Kidney tubule cell (primary cell): ENCODE measurements at regions not wholly inside any gene's neighbourhood (a gene's known extent, or its start where the extent isn't known, plus 50 kb on each side); places are given as distances from the start of the nearest gene placed in this dataset.

Source experiments
- DNase-seq: peaks from one replicate; pipeline ENCODE4 v3.0.0-alpha.2; 2018; ENCODE audit warnings: low spot score

DNA sequence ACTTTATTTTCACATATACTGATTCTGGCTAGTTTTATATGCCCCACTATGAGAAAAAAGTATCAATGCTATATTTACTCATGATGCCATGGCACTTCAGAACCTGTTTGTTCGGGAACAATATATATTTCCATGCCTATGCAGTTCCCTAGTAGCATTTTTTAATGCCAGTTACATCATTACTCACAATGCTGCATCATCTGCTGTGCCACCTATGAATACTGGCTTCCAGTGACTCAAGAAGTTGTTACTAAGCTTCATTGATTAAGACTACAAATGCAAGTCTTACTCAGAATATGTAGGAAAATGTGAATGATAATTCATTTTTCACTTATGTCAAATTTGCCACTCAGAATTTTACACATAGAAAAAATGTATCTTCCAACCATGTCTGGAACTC, 97.9 kb downstream of the MAFB start:
- no peak for DNase-seq

GRCh38 chr20:40589581-40589980, 99.5 kb downstream of the MAFB start:
- no peak for DNase-seq

- no peak for DNase-seq
These were observed 100.1 kb downstream of the MAFB start for GRCh38 chr20:40588891-40589290.

- DNase-seq, result no peak
These were observed 102.0 kb downstream of the MAFB start for GRCh38 chr20:40587038-40587437.

DNA sequence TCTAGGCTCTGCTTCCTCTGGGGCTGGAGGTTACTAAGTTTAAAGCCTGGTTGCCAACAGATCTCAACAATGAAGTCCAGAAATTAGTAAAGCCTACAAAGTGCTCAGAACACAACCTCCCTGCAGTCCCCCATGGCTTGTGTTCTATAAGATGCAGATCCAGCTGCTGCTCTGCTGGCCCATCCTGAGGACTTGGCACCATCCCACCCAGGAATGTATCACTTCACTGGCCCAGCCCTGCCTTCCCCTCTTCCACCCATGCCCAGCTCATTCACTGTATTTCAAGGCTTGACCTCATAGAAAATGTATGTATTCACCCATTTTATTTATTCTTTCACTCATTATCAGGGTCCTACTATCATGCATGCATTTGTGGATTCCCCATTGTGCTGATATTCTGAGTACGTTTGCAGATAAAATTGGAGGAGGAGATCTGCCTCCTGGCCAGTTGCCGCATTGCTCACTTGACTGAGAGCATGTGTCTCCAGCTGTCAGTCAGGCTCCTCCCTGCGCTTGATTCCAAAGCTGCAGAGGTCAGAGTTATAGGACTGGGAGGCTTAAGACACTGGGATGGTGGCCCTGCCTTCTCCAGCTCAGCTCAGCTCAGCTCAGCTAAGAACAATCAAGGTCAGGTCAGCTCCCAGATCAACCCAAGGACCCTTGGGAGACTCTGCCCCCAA, 104.8 kb downstream of the MAFB start:
- DNase-seq, result no peak

- no peak for DNase-seq
These were observed 105.4 kb downstream of the MAFB start for GRCh38 chr20:40583636-40584035.

DNA sequence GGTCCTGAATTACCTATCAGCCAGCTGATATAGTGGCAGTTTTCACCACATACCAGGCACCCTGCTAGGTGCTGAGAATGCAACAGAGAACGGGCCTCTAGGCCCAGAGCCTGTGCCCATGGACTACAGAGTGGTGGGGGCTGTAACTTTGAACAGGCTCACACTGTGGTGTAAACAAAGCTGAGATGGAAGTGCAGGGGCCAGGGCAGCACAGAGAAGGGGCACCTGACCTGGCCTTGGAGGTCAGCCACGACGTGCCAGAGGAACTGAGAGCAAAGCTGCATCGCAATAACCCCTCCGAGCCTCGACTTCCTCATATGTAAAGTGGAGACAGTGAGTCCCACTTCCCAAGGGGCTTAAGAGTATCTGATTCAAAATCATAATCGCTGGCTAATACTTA, 105.8 kb downstream of the MAFB start:
- no peak for DNase-seq

GRCh38 chr20:40582531-40582930, 106.5 kb downstream of the MAFB start:
- no peak for DNase-seq

DNA sequence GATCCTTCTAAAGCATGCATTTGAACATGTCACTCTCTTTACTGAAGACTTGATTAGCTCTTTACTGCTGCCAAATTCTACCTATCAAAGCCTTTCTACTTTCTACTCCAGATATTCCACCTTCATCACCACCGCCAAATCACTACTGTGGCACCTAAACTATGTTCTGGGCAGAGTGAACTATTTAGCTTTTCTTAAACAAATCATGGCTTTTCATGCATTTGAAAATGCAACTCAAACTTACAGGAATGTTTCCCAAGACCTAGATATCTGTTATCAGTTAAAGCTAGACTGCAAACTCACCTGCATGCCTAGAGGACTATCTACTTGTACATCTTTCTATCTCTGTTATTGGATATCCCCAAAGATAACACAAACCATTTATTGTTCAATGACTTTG, 109.3 kb downstream of the MAFB start:
- no peak for DNase-seq

- no peak for DNase-seq
These were observed 110.1 kb downstream of the MAFB start for GRCh38 chr20:40578961-40579360.

DNA sequence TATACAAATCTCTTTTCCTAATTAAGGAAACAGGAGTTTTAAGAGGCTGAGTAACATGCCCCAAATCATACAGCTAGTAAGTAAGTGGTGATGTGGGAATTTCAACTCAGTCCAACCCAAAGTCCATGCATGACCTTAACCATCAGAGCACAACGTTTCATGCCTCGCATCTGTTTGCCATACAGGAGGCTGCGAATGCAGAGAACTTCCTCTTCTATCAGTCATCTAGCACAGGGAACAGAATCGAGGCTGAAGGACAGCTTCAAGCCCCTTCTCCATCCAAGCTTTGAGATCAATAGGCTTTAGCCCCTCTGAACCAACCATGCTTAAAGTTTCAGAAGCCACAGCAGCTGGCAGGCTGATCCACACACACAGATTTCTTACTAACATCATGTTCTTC, 113.2 kb downstream of the MAFB start:
- no peak for DNase-seq

DNA sequence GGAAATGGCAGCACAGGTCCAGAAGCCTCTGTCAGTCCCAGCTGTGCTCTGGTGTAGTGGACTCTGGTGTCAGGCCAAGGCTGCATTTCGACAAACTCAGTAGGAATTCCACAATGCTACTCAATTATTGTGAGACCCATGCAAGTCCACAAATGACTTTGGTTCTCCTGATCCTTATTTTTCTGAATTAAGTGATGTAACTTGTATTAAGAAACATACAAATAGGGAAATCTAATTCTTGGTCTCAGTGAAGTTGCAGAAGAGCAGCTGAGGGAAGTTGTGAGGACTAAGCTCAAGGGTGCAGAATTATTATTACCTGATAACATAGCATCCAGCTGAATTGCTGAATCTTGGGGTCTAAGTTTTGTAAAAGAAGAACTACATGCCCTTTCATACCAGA, 116.8 kb downstream of the MAFB start:
- DNase-seq, result no peak

- no peak for DNase-seq
These were observed 117.4 kb downstream of the MAFB start for GRCh38 chr20:40571639-40572038.

DNA sequence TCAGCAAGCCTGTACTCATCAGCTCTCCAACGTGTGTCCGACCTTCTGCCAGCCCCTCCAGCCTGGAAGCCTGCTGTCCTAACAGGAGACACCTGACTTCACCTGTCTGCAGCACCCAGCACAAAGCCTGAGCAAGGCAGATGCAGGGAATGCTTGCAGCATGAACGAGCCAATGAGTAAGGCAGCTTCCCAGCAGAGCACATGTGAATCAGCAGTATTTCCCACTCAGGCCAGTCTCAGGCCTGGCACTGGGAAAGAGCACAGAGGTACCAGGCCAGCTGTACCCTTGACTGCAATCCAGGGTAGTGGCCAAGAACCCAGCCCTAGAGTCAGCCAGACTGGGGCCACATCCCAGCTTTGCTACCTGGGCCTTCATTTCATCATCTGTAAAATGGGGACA, 120.8 kb downstream of the MAFB start:
- peak; percentile 82 for DNase-seq

- DNase-seq, result no peak
These were observed 123.4 kb downstream of the MAFB start for GRCh38 chr20:40565682-40566040.

- DNase-seq, result peak; percentile 86
These were observed 123.9 kb downstream of the MAFB start for GRCh38 chr20:40565001-40565681.

DNA sequence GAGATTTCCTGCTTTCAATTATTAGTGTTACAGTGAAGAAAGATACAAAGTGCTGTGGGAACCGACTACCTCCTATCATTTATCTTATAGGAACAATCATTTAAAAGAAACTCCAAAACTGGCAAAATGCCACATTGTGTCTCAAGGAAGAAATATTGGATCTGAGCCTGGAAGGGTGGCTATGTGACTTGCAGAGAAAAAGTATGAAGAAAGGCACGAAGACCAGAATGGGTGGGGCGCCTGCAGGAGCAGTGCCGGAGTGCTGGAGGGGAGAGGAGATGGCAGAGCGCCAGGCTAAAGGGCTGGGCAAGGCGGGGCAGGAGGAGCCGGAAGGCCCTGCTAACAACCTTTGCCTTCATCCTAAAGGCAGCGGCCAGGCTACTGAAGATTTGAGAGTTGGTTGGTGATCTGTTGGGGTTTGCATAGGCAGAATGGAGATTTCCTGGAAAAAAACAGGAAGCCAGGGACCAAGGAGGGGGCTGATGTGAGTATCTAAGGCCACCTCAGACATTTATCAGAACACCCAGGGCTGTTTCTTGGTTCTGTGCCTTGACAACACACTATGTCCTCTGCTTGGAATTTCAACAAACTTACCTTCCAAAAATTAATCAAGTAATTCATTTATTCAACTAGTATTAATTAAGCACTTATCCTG, 125.6 kb downstream of the MAFB start:
- peak; percentile 69 for DNase-seq

DNA sequence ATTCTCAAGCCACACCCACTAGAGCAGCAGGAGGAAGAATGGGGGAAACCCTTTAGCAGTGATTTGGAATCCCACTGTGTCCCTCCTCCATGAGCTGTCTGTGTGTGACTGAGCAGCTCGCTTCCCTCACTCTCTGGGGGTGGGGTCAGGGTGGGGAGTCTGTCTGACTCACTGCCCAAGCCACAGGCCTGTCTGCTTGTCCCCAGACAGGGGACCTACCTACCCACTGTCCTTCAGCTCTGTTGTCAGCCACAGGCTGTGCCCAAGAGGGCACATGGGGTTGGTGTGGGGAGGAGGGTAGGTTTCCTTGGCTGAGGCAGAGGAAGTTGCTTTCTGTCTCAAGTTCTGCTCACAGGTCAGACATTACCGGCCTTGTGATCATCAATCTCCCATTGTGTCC, 127.0 kb downstream of the MAFB start:
- DNase-seq, result peak; percentile 85

- DNase-seq, result no peak
These were observed 127.8 kb downstream of the MAFB start for GRCh38 chr20:40561187-40561586.

GRCh38 chr20:40558212-40558611, 130.8 kb downstream of the MAFB start:
- DNase-seq, result no peak

- no peak for DNase-seq
These were observed 137.9 kb downstream of the MAFB start for GRCh38 chr20:40551125-40551530.

DNA sequence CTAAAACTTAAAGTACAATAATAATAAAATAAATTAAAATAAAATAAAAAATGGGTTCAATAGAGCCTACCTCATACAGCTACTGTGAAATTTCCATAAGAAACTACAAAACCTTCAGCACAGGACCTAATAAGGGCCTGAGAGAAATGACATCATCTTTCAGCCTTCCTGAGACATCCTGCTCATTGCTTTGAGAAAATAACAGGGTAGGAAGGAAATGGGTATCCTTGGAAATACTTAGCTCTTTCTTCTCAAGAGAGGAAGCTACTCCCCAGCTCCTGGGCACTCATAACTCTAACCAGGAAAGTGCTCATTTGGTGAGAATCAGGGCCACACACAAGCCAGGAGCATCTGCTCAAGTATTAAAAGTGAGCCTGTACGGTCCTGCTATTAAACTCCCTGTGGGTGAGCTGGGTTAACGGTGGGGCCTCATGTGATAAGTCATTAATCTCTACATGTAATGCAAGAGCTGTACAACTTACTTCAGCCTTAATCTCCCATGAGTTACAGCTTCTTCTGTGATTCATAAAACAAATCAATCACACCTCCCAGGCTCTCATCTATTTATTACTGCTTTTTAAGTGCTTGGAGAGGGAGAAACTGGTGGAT, 141.4 kb downstream of the MAFB start:
- DNase-seq, result no peak

GRCh38 chr20:40545478-40545877, 143.6 kb downstream of the MAFB start:
- DNase-seq, result no peak
